Erythroblast (primary cell): ENCODE measurements at regions not wholly inside any gene's neighbourhood (a gene's known extent, or its start where the extent isn't known, plus 50 kb on each side); places are given as distances from the start of the nearest gene placed in this dataset.

Experiments
- GATA1 ChIP-seq: IDR thresholded peaks from 2 replicates; pipeline ENCODE4 v1.6.1; 2011; ENCODE audit warnings: low read depth, mild to moderate bottlenecking, control low read depth, low read length, moderate library complexity
- POLR2A ChIP-seq: IDR thresholded peaks from 2 replicates; pipeline ENCODE4 v1.6.1; 2011; ENCODE audit warnings: mild to moderate bottlenecking, low read length

DNA sequence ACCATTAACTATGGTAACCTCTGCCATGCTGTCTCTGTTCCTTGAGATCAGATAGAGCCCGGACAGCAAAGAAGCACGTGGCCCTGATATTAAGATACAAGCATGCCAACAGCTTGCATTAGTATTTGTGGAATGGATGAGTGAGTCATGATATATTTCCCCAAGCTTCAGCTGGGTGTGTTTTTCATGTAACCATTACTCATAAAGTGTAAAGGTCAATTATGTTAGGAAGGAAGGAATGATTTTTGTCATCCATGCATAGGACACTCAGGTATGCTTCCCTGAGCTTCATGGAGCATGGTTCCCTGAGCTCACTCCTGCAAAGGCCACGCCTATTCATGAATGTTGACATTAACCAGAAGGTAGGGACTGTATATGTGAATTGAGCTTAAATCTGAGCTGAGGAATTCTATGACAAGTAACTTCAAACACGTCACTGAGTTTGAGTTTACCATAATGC lies 74.6 kb downstream of the ARL4C start:
- TF ChIP-seq POLR2A (no peak), GATA1 (no peak)
